HEK293 (cell line): ENCODE measurements at regions not wholly inside any gene's neighbourhood (a gene's known extent, or its start where the extent isn't known, plus 50 kb on each side); places are given as distances from the start of the nearest gene placed in this dataset.

Experiments
- CTCF ChIA-PET: fragments of 350-600 bp; formaldehyde crosslinking; extraction: SDS; loops from one replicate; lab custom pipeline; 2021; ENCODE audit warnings: antibody characterized with exemption; lab: Yijun Ruan, JAX
- POLR2A ChIA-PET: fragments of 300-600 bp; formaldehyde crosslinking; extraction: SDS; loops from one replicate; lab custom pipeline; 2020; ENCODE audit warnings: antibody characterized with exemption, inconsistent platforms; lab: Yijun Ruan, JAX
- H3K27ac ChIP-seq: fragments of 200-500 bp; sonication (Bioruptor generic); 2 replicates; pipeline ENCODE4 v1.5.1; 2014; ENCODE audit warnings: low read depth, low read length, control low read depth, inconsistent platforms; ENCODE audit errors: extremely low read depth
- H3K36me3 ChIP-seq, 2 experiments: fragments of 200-500 bp in 1 of 2; sonication (Bioruptor generic) in 1 of 2; 1 replicate in 1 of 2; 2 replicates in 1 of 2; pipeline ENCODE4 v1.5.1; 2014 to 2017; ENCODE audit warnings: inconsistent platforms in 2 of 2, low read length in 2 of 2; ENCODE audit not compliant: control insufficient read depth in 2 of 2, insufficient read depth in 1 of 2
- H3K4me1 ChIP-seq: fragments of 200-500 bp; sonication (Bioruptor generic); 2 replicates; pipeline ENCODE4 v1.5.1; 2014; ENCODE audit warnings: mild to moderate bottlenecking, low read length, inconsistent platforms; ENCODE audit not compliant: control insufficient read depth, insufficient read depth
- H3K4me3 ChIP-seq: 2 replicates; pipeline ENCODE4 v1.5.1; 2011; ENCODE audit warnings: low read depth, mild to moderate bottlenecking, control low read depth, low read length, moderate library complexity
- H3K9me3 ChIP-seq: fragments of 200-500 bp; sonication (Bioruptor generic); 2 replicates; pipeline ENCODE4 v1.5.1; 2014; ENCODE audit warnings: low read depth, low read length, inconsistent platforms; ENCODE audit not compliant: control insufficient read depth, insufficient read depth
- FEZF1 ChIP-seq: fragments of 450-650 bp; formaldehyde crosslinking; IDR thresholded peaks from 2 replicates; pipeline ENCODE4 v1.5.1; 2016; ENCODE audit warnings: missing biosample characterization, missing genetic modification characterization
- GFI1B ChIP-seq: fragments of 450-650 bp; formaldehyde crosslinking; IDR thresholded peaks from 2 replicates; pipeline ENCODE4 v1.5.1; 2016; ENCODE audit warnings: missing biosample characterization, missing genetic modification characterization
- GLIS1 ChIP-seq: fragments of 450-650 bp; formaldehyde crosslinking; IDR thresholded peaks from 2 replicates; pipeline ENCODE4 v1.5.1; 2016; ENCODE audit warnings: missing biosample characterization, missing genetic modification characterization
- IKZF3 ChIP-seq: fragments of 450-650 bp; IDR thresholded peaks from 2 replicates; pipeline ENCODE4 v1.5.0; 2018; ENCODE audit warnings: missing biosample characterization, mild to moderate bottlenecking, missing genetic modification characterization, moderate library complexity
- KLF1 ChIP-seq: fragments of 450-650 bp; formaldehyde crosslinking; IDR thresholded peaks from 2 replicates; pipeline ENCODE4 v1.5.1; 2016; ENCODE audit warnings: missing biosample characterization, missing genetic modification characterization
- MZF1 ChIP-seq: fragments of 450-650 bp; formaldehyde crosslinking; IDR thresholded peaks from 2 replicates; pipeline ENCODE4 v1.5.1; 2017; ENCODE audit warnings: missing biosample characterization, missing genetic modification characterization, borderline replicate concordance
- SCRT1 ChIP-seq: fragments of 450-650 bp; formaldehyde crosslinking; IDR thresholded peaks from 2 replicates; pipeline ENCODE4 v1.5.1; 2016; ENCODE audit warnings: missing biosample characterization, missing genetic modification characterization, borderline replicate concordance
- TCF7L2 ChIP-seq: IDR thresholded peaks from 2 replicates; pipeline ENCODE4 v1.6.1; 2011; ENCODE audit warnings: low read depth, mild to moderate bottlenecking, inconsistent platforms, low read length, moderate library complexity, borderline replicate concordance
- ZBTB17 ChIP-seq: fragments of 450-650 bp; formaldehyde crosslinking; IDR thresholded peaks from 2 replicates; pipeline ENCODE4 v1.5.1; 2016; ENCODE audit warnings: missing biosample characterization, missing genetic modification characterization
- ZFP69B ChIP-seq: fragments of 450-650 bp; formaldehyde crosslinking; IDR thresholded peaks from 2 replicates; pipeline ENCODE4 v1.5.1; 2016; ENCODE audit warnings: missing biosample characterization, missing genetic modification characterization
- ZNF121 ChIP-seq: fragments of 450-650 bp; formaldehyde crosslinking; IDR thresholded peaks from 2 replicates; pipeline ENCODE4 v1.5.1; 2016; ENCODE audit warnings: missing biosample characterization, missing genetic modification characterization
- ZNF132 ChIP-seq: fragments of 450-650 bp; formaldehyde crosslinking; IDR thresholded peaks from 2 replicates; pipeline ENCODE4 v1.5.1; 2017; ENCODE audit warnings: missing biosample characterization, missing genetic modification characterization, borderline replicate concordance
- ZNF324 ChIP-seq: fragments of 450-650 bp; formaldehyde crosslinking; IDR thresholded peaks from 2 replicates; pipeline ENCODE4 v1.5.1; 2016; ENCODE audit warnings: missing biosample characterization, missing genetic modification characterization
- ZNF544 ChIP-seq: fragments of 450-650 bp; formaldehyde crosslinking; IDR thresholded peaks from 2 replicates; pipeline ENCODE4 v1.5.0; 2017; ENCODE audit warnings: missing biosample characterization, missing genetic modification characterization
- ZNF571 ChIP-seq: fragments of 450-650 bp; formaldehyde crosslinking; IDR thresholded peaks from 2 replicates; pipeline ENCODE4 v1.5.0; 2017; ENCODE audit warnings: missing biosample characterization, missing genetic modification characterization
- ZNF623 ChIP-seq: fragments of 450-650 bp; formaldehyde crosslinking; IDR thresholded peaks from 2 replicates; pipeline ENCODE4 v1.5.1; 2016; ENCODE audit warnings: missing biosample characterization, missing genetic modification characterization
- ZNF658 ChIP-seq: fragments of 450-650 bp; formaldehyde crosslinking; IDR thresholded peaks from 2 replicates; pipeline ENCODE4; 2016; ENCODE audit warnings: missing biosample characterization, missing genetic modification characterization
- ZNF660 ChIP-seq: fragments of 450-650 bp; IDR thresholded peaks from 2 replicates; pipeline ENCODE4 v1.5.1; 2018; ENCODE audit warnings: missing biosample characterization, mild to moderate bottlenecking, missing genetic modification characterization
- ZNF747 ChIP-seq: fragments of 450-650 bp; formaldehyde crosslinking; IDR thresholded peaks from 2 replicates; pipeline ENCODE4 v1.5.1; 2016; ENCODE audit warnings: missing biosample characterization, missing genetic modification characterization
- ZNF792 ChIP-seq: fragments of 450-650 bp; formaldehyde crosslinking; IDR thresholded peaks from 2 replicates; pipeline ENCODE4 v1.5.1; 2016; ENCODE audit warnings: missing biosample characterization, missing genetic modification characterization
- ZSCAN23 ChIP-seq: fragments of 450-650 bp; formaldehyde crosslinking; IDR thresholded peaks from 2 replicates; pipeline ENCODE4 v1.5.1; 2016; ENCODE audit warnings: missing biosample characterization, missing genetic modification characterization
- ZXDB ChIP-seq: fragments of 450-650 bp; formaldehyde crosslinking; IDR thresholded peaks from 2 replicates; pipeline ENCODE4 v1.5.1; 2016; ENCODE audit warnings: missing biosample characterization, missing genetic modification characterization
- TF ChIP-seq, protein P1 (sequence below): fragments of 450-650 bp; formaldehyde crosslinking; IDR thresholded peaks from 2 replicates; pipeline ENCODE4 v1.5.1; 2016; ENCODE audit warnings: missing biosample characterization, missing genetic modification characterization
- TF ChIP-seq, protein P2 (sequence below): fragments of 450-650 bp; formaldehyde crosslinking; IDR thresholded peaks from 2 replicates; pipeline ENCODE4 v1.5.1; 2016; ENCODE audit warnings: missing biosample characterization, missing genetic modification characterization
- TF ChIP-seq, protein P3 (sequence below): fragments of 450-650 bp; formaldehyde crosslinking; IDR thresholded peaks from 2 replicates; pipeline ENCODE4 v1.5.1; 2017; ENCODE audit warnings: missing biosample characterization, missing genetic modification characterization
- TF ChIP-seq, protein P4 (sequence below): fragments of 450-650 bp; formaldehyde crosslinking; IDR thresholded peaks from 2 replicates; pipeline ENCODE4 v1.5.1; 2016; ENCODE audit warnings: missing biosample characterization, missing genetic modification characterization, low read depth

DNA sequence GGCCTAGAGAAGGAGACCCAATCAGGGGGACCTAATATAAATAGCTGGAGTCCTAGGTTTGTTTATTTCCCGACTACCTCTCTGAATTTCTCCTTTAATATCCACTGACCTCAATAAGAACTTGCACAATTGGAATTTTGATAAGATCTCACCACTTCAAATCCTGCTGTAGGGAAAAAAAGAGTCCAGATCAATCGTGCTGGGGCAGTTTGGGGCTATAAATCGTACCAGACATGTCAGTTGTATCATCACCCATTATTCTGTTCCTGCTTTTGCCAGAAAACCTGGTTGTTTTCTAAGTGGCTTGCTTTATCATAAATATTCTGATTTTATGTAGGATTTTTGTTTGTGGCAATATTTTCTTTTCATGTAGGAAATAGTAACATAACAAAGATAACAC, 281.3 kb downstream of the DIPK2A start:
- TF ChIP-seq IKZF3 (tag by site-specific recombination) (no peak), ZNF658 (tag by site-specific recombination) (no peak), ZNF544 (no peak), ZSCAN23 (tag by site-specific recombination) (no peak), SCRT1 (tag by site-specific recombination) (no peak), ZFP69B (tag by site-specific recombination) (no peak), ZNF660 (tag by site-specific recombination) (no peak), KLF1 (tag by site-specific recombination) (no peak), ZNF747 (tag by site-specific recombination) (no peak), TCF7L2 (no peak)
- TF ChIP-seq, protein P1, sequence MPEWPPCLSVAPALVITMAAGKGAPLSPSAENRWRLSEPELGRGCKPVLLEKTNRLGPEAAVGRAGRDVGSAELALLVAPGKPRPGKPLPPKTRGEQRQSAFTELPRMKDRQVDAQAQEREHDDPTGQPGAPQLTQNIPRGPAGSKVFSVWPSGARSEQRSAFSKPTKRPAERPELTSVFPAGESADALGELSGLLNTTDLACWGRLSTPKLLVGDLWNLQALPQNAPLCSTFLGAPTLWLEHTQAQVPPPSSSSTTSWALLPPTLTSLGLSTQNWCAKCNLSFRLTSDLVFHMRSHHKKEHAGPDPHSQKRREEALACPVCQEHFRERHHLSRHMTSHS = no peak
- TF ChIP-seq, protein P2, sequence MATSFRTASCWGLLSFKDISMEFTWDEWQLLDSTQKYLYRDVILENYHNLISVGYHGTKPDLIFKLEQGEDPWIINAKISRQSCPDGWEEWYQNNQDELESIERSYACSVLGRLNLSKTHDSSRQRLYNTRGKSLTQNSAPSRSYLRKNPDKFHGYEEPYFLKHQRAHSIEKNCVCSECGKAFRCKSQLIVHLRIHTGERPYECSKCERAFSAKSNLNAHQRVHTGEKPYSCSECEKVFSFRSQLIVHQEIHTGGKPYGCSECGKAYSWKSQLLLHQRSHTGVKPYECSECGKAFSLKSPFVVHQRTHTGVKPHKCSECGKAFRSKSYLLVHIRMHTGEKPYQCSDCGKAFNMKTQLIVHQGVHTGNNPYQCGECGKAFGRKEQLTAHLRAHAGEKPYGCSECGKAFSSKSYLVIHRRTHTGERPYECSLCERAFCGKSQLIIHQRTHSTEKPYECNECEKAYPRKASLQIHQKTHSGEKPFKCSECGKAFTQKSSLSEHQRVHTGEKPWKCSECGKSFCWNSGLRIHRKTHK = no peak
- Histone ChIP-seq H3K27ac (no peak overlapping the region), H3K36me3 (no peaks in the 10 kb centered on the region), H3K4me1 (no peaks in the 10 kb centered on the region), H3K4me3 (no peak overlapping the region), H3K9me3 (no peaks in the 10 kb centered on the region)
- ChIA-PET POLR2A (no interaction called here), CTCF (no interaction called here)

DNA sequence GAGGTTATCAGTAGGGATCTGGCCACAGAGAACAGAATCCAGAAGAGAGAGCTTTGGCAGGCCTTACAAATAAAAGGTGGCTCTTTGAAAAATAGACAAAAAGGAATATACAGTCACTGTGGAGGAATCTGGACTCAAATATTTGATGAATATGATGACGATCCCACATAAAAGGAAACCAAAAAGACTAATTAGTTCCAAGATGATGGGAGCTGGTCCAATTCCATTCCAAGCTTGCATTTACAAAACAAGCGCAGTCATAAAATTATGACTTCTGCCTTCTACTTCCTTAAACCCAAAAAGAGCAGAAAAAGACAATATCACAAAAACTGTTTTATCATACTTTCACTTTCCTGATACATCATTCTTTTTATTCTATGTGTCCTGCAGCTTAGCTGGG, 285.8 kb downstream of the DIPK2A start:
- Histone ChIP-seq H3K9me3 (no peaks in the 10 kb centered on the region), H3K27ac (no peak overlapping the region), H3K4me1 (no peaks in the 10 kb centered on the region), H3K4me3 (no peak overlapping the region), H3K36me3 (no peaks in the 10 kb centered on the region)
- TF ChIP-seq ZBTB17 (tag by site-specific recombination) (no peak), ZNF571 (no peak), ZNF121 (tag by site-specific recombination) (no peak), FEZF1 (tag by site-specific recombination) (no peak), GLIS1 (tag by site-specific recombination) (no peak), GFI1B (tag by site-specific recombination) (no peak), ZNF132 (tag by site-specific recombination) (no peak), ZNF623 (tag by site-specific recombination) (no peak), ZNF324 (tag by site-specific recombination) (no peak), MZF1 (no peak), ZXDB (tag by site-specific recombination) (no peak), ZNF792 (tag by site-specific recombination) (no peak)
- TF ChIP-seq, protein P3, sequence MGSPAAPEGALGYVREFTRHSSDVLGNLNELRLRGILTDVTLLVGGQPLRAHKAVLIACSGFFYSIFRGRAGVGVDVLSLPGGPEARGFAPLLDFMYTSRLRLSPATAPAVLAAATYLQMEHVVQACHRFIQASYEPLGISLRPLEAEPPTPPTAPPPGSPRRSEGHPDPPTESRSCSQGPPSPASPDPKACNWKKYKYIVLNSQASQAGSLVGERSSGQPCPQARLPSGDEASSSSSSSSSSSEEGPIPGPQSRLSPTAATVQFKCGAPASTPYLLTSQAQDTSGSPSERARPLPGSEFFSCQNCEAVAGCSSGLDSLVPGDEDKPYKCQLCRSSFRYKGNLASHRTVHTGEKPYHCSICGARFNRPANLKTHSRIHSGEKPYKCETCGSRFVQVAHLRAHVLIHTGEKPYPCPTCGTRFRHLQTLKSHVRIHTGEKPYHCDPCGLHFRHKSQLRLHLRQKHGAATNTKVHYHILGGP = no peak
- TF ChIP-seq, protein P4, sequence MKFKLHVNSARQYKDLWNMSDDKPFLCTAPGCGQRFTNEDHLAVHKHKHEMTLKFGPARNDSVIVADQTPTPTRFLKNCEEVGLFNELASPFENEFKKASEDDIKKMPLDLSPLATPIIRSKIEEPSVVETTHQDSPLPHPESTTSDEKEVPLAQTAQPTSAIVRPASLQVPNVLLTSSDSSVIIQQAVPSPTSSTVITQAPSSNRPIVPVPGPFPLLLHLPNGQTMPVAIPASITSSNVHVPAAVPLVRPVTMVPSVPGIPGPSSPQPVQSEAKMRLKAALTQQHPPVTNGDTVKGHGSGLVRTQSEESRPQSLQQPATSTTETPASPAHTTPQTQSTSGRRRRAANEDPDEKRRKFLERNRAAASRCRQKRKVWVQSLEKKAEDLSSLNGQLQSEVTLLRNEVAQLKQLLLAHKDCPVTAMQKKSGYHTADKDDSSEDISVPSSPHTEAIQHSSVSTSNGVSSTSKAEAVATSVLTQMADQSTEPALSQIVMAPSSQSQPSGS = no peak
- TF ChIP-seq, all 188 proteins: peak for 0
- POLR2A ChIA-PET = no interaction called here
- CTCF ChIA-PET = no interaction called here
